ENCODE measurements at regions not wholly inside any gene's neighbourhood (a gene's known extent, or its start where the extent isn't known, plus 50 kb on each side); places are given as distances from the start of the nearest gene placed in this dataset.
"Not testable (repeated sequence)": the region's sequence is repeated elsewhere in the genome, so short reads cannot be mapped to it uniquely, and the experiment has no call there.

DNA sequence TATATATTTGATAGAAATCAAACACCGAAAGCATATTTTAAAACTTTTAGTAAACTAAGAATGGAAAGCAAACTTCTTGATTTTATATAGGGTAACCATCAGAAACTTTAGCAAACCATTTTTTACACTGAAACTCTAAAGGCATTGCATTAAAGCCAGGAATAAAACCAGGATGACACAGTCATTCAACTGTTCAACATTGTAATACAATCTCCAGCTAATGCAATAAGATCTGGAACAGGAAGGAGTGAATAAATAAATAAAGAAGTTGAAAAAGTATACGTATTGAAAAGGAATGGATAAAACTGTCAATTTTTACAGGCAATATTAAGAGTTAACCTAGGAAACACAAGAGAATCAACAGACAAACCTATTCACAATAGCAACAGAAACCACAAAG lies 181.9 kb upstream of the TTC14 start:
- no peak for DNase-seq (ENCODE audit: low spot score)

DNA sequence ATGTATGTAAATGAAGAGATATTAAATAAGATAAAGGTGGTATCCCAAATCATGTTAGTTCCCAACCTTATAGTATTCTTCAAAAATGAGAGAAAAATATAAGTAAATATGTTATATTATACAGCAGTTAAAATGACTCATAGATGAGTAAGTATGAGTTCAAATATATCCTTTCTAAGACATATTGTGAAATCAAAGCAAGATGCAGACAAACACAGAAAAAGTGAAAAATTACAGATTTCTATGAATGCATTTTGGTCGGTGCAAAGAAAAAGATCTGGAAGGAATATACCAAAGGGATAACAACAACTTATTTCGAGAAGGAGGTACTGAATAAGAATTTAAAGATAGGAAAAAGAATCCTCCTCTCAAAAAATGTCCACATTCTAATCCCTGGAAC lies 181.2 kb upstream of the TTC14 start:
- DNase-seq (ENCODE audit: low spot score): no peak

DNA sequence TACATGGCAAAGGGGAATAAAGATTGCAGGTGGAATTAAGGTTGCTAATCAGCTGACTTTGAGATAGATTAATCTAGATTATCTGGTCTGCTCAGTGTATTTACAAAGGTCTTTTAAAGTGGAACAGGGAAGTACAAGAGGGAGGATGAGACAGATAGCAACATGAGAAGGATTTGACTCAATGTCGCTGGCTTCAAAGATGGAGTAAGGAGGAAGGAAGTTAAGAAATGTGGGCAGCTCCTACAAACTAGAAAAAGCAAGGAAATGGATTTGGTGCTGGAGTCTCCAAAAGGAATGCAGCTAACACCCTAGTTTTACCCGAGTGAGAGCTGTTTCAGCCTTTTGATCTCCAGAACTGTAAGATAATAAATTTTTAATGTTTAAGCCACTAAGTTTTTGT lies 180.7 kb upstream of the TTC14 start:
- DNase-seq (ENCODE audit: low spot score): peak; percentile 19

DNA sequence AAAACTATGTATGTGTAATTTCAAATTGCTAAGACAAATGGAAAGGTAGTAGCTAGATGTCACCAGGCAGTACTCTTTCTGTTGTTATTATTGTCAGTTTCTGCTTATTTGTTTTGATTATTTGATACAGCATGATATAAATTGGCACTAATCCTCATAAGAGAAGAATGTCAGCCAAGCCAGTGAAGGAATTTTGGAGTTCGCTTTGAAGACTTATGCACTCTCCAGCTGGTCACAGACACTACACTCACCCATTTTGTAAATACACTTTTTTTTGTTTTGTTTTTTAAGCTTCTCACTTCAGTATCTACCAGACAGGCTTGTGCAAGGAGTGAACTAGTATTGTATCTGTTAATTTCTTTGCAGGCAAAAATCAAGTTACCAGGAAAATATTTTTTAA lies 180.2 kb upstream of the TTC14 start:
- no peak for DNase-seq (ENCODE audit: low spot score)

DNA sequence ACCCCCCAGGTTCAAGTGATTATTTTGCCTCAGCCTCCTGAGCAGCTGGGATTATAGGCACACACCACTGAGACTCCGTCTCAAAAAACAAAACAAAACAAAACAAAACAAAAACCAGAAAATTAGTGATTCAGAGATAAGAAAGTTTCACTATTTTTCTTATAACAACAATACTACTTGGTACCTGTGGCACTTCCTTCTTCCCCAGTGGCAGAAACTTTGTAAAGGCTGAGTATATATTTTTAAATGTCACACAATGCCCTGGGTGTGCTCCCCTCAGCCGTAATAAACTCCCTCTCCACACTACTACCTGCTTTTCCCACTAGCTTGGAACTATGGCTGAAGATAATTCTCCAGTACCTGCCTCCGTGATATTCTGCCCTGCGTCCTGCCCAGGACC lies 177.7 kb upstream of the TTC14 start:
- not testable (repeated sequence) for DNase-seq (ENCODE audit: low spot score)

DNA sequence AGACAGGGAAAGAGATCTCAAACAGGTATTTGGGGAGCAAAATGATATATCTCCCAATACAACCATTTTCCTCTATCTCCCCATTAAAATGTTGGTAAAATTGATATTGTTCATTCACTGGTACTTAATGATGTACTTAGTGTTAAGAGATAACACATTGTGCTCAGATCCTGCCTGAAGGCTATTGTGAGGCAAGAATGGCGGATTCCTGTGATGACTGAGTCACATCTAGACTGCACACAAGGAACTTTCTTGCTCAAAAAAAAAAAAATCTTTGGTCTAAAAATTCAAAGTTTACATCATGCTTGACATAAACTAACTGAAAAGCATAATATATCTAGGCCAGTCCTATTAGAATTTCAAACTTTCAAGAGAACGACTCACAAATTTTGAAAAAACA lies 171.1 kb upstream of the TTC14 start:
- no peak for DNase-seq (ENCODE audit: low spot score)

DNA sequence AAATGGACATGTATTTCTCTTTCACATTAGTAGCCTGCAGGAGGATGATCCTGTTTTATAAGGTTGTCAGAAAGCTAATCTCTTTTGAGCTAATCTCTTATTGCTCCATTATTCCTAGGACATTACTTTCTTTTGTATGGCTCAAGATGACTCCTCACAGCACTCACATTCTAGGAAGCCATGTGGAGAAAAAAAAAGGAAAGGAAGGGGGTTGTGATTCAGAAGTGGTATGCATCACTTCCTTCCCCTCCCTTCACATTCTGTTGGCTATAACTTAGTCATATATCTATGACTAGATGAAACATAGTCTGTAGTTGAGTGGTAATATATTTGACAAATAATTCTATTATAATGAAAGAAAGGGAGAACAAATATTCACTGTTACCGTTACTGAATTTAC lies 168.8 kb upstream of the TTC14 start:
- peak; percentile 84 for DNase-seq (ENCODE audit: low spot score)

DNA sequence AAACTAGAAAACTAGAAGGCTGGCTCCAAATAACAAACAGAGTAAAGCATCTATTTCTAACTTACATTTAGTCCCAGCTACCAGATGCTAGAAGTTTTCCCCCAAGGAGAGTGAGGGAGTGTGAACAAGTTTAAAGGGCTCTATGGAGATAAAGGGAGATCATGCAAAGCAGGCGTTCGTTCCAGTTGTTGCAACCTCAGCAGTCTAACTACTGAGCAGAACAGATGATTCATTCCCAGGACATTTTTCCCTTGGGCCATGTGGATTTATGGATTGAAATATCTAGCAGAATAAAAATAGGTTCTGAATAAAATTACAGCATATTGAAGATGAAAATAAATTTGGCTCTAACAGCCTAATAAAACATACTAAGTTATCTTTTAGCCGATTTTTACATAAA lies 154.8 kb upstream of the TTC14 start:
- no peak for DNase-seq (ENCODE audit: low spot score)

DNA sequence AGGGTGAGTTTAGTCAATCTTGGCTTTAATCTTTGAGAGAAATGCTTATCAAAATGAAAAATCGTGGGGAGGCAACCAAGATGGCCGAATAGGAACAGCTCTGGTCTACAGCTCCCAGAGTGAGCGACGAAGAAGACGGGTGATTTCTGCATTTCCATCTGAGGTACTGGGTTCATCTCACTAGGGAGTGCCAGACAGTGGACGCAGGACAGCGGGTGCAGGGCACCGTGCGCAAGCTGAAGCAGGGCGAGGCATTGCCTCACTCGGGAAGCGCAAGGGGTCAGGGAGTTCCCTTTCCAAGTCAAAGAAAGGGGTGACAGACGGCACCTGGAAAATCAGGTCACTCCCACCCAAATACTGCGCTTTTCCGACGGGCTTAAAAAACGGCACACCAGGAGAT lies 153.6 kb upstream of the TTC14 start:
- DNase-seq (ENCODE audit: low spot score): not testable (repeated sequence)

DNA sequence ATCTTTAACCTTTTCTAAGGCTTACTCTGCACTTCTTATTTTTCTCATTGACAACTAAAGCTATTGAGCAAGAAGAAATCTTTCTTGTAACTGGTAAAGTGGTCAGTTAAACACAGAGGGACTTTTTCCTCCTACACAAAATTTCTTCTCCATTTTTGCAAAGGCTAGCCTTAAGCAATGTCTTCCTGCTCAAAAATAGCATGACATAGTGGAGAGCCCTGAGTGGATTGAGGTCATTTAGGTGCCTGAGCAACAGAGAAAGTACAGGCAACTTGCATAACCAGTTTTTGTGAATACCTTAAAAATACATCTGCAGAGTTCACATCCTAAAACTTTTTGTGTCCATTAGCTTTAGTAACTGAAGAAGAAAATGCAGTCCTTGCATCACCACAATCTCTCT lies 144.7 kb upstream of the TTC14 start:
- no peak for DNase-seq (ENCODE audit: low spot score)

DNA sequence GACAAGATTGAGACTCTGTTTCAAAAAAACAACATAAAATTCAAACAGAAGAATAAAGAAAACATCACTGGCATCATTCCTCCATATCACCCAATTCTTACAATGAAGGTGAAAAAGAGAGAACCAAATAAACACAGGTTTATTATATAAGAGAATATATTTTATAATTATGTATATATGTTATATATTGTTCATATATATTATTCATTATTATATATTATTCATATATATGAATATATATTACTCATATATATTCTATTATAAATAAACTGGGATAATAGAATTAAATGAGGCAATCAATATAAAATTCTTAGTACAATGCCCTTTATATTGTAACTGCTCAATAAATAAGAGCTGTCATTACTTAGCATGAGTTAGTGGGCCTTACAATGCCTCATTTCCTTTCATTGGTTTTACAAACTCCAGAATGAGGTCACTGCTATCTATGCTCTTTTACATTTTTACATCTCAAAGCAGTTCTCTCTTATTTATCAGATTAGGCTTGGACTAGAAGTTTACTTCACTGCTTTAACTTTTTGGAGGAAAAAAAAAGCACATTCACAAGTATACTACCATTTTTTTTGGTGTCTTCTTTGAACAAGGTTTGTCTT lies 135.5 kb upstream of the TTC14 start:
- DNase-seq (ENCODE audit: low spot score): no peak

DNA sequence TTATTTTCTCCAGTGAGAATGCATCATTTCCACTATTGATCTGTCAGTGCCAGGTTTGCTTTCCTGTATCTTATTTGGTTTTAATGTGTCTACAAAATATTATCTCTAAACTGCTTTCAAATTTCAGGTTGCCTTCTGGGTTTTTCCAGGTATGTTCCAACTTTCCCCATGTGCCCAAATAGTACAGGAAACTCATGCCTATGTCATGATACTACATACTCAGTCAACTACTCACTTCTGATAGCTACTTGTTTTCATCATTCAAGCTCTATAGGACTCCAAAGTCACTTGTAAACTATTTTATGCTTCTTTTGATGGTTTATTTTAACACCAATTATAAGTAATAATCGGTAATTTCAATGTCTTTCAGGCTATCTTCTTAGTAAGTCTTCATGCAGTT lies 134.8 kb upstream of the TTC14 start:
- DNase-seq (ENCODE audit: low spot score): no peak

DNA sequence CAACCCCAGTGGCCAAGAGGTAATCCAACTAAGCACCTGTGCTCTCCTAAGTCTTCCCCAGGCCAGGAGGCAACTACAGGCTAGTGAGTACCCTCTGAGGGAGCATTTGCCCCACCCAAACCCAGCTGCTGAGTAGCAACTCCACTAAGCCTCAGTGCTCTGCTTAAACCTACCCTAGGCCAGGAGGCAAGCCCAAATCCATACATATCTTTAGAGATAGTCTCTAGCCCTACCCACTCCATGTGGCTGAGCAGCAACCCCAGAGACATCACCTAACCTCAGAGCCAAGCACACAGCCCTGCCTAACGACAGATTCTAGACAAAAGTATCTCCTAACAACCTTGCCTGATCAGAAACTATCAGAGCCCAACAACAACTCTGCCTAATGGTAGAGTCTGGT lies 132.8 kb upstream of the TTC14 start:
- no peak for DNase-seq (ENCODE audit: low spot score)

DNA sequence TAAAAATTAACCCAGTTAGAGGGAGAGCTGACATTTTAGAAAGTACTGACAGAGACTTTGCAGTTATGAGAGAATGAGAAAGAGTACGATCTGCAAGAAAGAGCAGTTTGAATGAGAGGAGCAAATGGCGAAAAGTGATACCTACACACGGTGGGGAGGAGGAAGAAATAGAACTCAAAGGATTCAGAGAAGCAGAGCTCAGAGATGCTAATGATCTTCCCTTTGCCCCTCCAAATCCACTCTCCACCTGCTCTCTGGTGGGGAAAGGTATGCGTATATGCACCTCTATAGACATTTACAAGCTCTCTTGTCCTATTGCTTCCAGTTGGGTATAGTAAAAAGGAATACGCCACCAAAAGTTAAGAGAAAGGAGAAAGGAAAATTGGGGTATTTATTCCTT lies 123.3 kb upstream of the TTC14 start:
- DNase-seq (ENCODE audit: low spot score): no peak

DNA sequence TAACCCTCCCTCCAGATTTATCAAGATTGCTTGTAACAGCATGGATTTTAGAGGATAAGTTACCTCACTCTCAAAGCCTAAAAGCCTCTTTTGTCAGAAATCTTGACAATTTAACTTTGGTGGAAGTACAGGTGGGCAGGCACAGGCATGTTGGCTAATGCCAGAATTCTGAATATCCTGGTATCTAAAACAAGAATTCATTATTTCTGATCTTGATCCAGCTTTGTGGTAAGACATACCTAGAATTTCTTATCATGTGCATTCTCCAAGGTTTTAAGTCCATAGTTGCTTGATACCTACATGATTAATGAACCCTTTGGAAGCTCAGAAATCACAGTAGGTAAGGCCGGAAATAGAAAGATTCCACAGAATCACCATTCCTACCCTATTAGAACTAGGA lies 109.9 kb upstream of the TTC14 start:
- no peak for DNase-seq (ENCODE audit: low spot score)

DNA sequence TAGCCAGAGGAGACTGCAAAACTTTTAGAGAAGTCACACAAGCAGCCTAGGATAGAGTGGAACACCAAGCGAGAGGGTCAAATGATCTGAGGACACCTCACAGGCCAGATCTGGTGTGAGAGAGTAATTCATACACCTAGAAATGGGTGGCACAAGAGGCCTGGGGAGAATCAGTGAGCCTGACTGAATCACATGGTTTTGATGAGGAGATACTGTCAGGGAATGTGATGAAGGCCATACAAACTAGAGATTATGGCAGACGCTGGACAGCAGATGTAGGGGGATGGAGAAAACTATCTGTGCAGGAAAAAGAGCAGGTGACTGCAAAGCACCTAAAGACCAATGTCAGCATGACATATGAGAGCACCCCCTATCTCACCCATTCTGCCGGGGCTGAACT lies 105.0 kb upstream of the TTC14 start:
- no peak for DNase-seq (ENCODE audit: low spot score)

DNA sequence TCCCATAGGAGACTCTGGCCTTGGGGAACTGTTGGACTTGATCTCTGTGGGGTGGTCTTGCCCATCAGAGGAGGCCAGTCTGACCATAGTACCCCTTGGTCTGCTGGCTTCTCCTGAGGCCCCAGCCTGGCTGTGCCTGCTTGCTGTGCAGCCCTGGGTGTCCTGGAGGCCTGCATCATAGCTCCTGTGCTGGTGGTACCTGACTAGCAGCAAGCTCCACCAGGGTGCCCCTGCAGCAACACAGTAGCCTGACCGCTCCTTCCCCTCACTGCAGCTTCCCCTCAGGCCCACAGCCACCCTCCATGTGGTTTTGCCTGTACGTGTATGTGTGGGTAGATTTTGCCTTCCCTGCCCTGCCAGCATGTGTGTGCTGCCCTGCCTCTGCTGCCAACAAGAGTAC lies 85.6 kb upstream of the TTC14 start:
- no peak for DNase-seq (ENCODE audit: low spot score)

DNA sequence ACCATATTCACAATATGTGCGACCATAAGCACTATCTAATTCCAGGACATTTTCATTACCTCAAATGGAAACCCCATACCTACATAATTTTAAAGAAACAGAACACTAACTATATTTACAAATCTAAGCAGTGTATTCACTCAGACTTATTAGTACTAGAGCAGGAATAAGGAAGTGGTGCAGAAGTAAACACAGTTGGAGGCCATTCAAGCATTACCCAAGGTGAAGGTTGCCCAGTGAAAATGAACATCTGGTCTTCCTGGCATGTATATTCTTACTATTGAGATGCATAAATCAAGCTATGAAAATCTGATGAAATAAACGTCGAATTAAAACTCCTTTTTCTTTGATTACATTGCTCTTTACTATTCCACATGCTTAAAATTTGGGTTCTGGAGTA lies 78.9 kb upstream of the TTC14 start:
- no peak for DNase-seq (ENCODE audit: low spot score)

DNA sequence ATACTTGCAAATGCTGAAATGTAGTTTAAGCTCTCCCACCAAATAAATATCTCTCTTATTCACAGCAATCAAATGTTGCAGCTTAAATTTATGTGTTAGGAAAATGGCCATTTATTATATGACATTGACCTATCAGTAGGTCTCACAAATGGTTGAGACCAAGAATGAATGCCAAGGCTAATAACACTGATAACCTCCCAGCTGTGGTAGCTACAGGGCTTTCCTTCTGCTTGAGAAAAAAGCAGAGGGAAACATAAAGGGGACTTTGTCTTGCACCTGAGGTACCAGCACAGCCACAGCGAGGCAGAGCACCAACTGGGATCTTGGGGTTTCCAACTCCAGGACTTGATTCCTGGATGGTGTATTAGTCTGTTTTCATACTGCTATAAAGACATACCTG lies 73.1 kb upstream of the TTC14 start:
- no peak for DNase-seq (ENCODE audit: low spot score)

DNA sequence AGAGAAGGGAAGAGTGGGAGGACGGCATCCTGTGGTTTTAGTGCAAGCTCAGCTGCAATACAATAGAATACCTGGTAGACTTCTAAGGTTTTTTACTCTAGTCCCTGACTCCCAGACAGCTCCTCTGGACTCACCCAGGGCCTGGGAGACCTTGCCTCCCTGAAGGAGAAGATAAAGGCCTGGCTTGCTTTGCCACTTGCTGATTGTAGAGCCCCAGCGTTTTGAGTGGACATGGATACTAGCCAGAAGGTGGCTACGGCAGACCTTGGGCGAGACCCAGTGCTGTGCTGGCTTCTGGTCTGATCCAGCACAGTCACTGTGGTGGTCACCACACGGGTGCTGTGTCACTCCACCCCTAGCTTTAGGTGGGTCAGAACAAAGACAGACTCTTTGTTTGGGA lies 72.2 kb upstream of the TTC14 start:
- DNase-seq (ENCODE audit: low spot score): no peak

DNA sequence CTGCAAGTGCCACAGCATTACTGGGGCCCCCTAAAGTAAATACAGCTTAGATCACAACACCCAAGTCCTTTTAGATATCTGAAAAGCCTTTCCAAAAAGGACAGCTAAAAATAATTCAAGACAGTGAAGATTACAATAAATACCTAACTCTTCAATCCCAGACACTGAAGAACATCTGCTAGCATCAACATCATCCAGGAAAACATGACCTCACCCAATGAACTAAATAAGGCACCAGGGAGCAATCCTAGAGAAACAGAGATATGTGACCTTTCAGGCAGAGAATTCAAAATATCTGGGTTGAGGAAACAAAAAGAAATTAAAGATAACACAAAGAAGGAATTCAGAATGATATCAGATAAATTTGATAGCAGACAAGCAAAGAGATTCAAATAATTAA lies 71.7 kb upstream of the TTC14 start:
- DNase-seq (ENCODE audit: low spot score): no peak

DNA sequence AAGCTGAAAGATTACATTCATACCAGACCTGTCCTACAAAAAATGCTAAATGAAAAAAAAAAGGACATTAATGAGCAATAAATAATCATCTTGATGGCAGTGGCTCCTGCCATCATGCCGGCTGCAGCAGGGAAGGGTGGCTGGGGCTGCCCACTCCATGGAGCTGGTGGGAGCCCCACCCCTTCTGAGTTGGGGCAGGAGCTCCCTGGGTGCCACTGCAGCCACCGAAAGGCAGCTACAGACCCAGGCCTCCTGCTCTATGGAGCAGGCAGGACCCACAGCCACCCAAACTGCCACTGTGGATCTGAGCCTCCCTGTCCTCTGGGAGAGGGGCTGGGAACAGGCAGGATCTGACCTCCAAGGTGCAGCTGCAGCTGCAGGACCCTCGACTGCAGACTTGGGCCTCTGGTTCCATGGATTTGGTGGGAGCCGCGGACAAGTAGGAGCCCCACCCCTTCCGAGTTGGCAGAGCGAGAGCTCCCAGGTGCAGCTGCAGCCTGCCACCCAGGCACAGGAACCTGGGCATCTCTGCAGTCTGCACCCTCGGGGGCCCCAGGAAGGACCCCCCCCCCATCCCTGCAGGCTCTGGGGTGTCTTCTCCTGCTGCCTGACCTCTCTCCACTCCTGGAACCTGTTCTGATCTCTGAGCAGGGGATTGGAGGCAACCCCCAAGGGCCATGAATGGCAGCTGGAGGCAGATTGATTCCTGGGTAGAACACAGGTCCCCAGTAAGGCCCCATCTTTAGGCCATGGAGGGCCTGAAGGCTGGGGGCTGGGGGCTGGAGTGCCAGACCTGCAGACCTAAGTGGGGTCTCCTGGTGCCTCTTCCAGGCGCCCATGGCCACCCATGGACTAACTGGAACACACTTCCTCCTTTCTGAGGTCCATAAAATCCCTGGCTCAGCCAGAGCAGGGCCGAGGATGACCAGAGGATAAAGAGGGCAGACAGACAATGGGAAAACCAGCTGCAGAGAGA lies 70.4 kb upstream of the TTC14 start:
- DNase-seq (ENCODE audit: low spot score): no peak

DNA sequence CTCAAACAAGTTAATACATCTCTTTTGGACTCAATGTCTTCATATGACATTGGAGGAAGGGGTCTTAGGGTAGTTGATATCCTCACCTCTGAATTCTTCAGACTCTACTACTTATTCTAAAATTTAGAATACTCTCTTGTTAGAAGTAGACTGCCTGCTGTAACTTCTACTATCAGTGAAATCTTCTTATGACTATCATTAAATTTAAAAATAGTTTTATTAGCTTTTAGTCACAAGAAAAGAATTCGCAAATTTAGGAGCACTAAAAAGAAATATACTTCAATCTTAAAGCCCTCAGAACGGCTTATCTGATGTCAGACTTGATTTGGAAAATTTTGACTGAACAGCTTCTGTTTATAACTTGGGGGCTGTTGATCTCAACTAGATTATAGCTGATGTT lies 67.1 kb upstream of the TTC14 start:
- DNase-seq (ENCODE audit: low spot score): peak; percentile 27

DNA sequence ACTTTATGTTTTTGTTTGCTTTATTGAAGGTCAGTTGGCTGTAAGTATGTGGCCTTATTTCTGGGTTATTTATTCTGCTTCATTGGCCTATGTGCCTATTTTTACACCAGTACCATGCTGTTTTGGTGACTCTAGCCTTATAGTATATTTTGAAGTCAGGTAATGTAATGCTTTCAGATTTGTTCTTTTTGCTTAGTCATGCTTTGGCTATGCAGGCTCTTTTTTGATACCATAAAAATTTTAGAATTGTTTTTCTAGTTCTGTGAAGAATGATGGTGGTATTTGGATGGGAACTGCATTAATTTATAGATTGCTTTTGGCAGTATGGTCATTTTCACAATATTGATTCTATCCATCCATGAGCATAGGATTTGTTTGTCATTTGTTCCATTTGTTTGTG lies 63.5 kb upstream of the TTC14 start:
- DNase-seq (ENCODE audit: low spot score): no peak
